ENCODE measurements at regions not wholly inside any gene's neighbourhood (a gene's known extent, or its start where the extent isn't known, plus 50 kb on each side); places are given as distances from the start of the nearest gene placed in this dataset.

DNA sequence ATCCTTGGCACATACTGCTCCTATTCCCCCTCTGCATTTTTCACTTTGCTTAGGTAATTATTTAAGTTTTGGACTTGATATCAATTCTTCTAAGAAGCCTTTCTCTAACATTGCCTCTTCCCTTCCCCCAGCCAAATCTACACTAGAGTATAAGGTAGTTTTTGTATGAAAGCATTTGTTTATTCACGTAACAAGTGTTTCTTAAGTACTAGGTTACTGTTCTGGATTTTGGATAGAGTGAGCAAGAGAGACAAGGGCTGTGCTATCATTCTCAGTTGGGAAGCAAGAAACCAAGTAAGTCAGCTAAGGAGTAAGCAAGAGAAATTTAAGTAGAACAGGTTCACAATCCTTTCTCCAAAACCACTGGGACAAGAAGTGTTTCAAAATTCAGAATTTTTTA, 55.9 kb upstream of the HHIP start:
- H3K9me3 ChIP-seq (ENCODE audit: control insufficient read depth, insufficient read depth, low read depth, low read length) = no peaks in the 10 kb centered on the region
- no peaks in the 10 kb centered on the region for H3K27me3 ChIP-seq (ENCODE audit: control insufficient read depth, insufficient read depth, low read length)
- H3K27ac ChIP-seq (ENCODE audit: low read length) = no peak overlapping the region
- POLR2A ChIA-PET = no interaction called here
- CTCF ChIA-PET = no interaction called here
- DNase-seq (ENCODE audit: low read depth, low spot score) (no peak), ATAC-seq (no peak)
- TF ChIP-seq, protein P1, sequence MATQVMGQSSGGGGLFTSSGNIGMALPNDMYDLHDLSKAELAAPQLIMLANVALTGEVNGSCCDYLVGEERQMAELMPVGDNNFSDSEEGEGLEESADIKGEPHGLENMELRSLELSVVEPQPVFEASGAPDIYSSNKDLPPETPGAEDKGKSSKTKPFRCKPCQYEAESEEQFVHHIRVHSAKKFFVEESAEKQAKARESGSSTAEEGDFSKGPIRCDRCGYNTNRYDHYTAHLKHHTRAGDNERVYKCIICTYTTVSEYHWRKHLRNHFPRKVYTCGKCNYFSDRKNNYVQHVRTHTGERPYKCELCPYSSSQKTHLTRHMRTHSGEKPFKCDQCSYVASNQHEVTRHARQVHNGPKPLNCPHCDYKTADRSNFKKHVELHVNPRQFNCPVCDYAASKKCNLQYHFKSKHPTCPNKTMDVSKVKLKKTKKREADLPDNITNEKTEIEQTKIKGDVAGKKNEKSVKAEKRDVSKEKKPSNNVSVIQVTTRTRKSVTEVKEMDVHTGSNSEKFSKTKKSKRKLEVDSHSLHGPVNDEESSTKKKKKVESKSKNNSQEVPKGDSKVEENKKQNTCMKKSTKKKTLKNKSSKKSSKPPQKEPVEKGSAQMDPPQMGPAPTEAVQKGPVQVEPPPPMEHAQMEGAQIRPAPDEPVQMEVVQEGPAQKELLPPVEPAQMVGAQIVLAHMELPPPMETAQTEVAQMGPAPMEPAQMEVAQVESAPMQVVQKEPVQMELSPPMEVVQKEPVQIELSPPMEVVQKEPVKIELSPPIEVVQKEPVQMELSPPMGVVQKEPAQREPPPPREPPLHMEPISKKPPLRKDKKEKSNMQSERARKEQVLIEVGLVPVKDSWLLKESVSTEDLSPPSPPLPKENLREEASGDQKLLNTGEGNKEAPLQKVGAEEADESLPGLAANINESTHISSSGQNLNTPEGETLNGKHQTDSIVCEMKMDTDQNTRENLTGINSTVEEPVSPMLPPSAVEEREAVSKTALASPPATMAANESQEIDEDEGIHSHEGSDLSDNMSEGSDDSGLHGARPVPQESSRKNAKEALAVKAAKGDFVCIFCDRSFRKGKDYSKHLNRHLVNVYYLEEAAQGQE (IDR thresholded peaks at IDR 0.05; ENCODE audit: insufficient read depth in 1 of 2, low read depth in 2 of 2, low read length in 1 of 2) = no peak
- no peak for TF ChIP-seq TCF7L2 (IDR thresholded peaks at IDR 0.05; ENCODE audit: low read depth, low read length)
- TF ChIP-seq POLR2AphosphoS5 (IDR thresholded peaks at IDR 0.05; ENCODE audit: low read depth, low read length) = no peak
- TF ChIP-seq, protein P2, sequence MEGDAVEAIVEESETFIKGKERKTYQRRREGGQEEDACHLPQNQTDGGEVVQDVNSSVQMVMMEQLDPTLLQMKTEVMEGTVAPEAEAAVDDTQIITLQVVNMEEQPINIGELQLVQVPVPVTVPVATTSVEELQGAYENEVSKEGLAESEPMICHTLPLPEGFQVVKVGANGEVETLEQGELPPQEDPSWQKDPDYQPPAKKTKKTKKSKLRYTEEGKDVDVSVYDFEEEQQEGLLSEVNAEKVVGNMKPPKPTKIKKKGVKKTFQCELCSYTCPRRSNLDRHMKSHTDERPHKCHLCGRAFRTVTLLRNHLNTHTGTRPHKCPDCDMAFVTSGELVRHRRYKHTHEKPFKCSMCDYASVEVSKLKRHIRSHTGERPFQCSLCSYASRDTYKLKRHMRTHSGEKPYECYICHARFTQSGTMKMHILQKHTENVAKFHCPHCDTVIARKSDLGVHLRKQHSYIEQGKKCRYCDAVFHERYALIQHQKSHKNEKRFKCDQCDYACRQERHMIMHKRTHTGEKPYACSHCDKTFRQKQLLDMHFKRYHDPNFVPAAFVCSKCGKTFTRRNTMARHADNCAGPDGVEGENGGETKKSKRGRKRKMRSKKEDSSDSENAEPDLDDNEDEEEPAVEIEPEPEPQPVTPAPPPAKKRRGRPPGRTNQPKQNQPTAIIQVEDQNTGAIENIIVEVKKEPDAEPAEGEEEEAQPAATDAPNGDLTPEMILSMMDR (IDR thresholded peaks at IDR 0.05) = no peak
- TF ChIP-seq SIN3A (IDR thresholded peaks at IDR 0.05; ENCODE audit: borderline replicate concordance, insufficient read depth, low read depth, low read length) = no peak
- no TSS peak for BruUV-seq (replicated peaks)
- no peaks in the 10 kb centered on the region for H3K36me3 ChIP-seq (ENCODE audit: control insufficient read depth, insufficient read depth, low read length)
- H3K4me3 ChIP-seq (ENCODE audit: low read depth in 2 of 2, low read length in 2 of 2) = no peak overlapping the region
- in situ Hi-C loops (cut with HindIII; ENCODE audit: low pct_unique_long_range_greater_than_20kb, low sequenced_read_pairs) = no loop called here
- intact Hi-C loops (cut with micrococcal nuclease; ENCODE audit: unreplicated experiment) = no loop called here
- no peaks in the 10 kb centered on the region for H3K4me1 ChIP-seq (ENCODE audit: control insufficient read depth, insufficient read depth, low read length)

DNA sequence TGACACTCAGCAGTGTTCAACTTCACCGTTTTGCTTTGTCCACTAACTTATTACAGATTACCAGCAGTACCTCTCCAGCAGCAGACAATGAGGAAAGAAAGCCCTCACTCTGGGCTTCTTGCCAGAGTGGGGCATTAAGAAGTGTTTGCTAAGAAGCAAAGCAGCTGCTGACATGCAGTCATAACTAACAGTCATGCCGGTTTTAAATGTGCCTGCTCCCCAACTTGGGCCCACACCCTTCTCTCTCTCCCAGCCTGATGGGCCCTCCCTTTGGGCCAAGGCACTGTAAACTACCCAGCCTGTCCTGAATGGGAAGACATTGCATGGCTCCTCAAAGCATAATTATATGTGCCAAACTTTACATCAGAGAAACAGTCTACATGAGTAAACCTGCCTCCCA, 54.6 kb upstream of the HHIP start:
- ChIA-PET POLR2A (no interaction called here), CTCF (no interaction called here)
- no peaks in the 10 kb centered on the region for H3K4me1 ChIP-seq (ENCODE audit: control insufficient read depth, insufficient read depth, low read length)
- no peak overlapping the region for H3K4me3 ChIP-seq (ENCODE audit: low read depth in 2 of 2, low read length in 2 of 2)
- DNase-seq (ENCODE audit: low read depth, low spot score) (no peak), ATAC-seq (no peak)
- BruUV-seq (replicated peaks) = no TSS peak
- TF ChIP-seq, protein P2 (IDR thresholded peaks at IDR 0.05) = no peak
- TF ChIP-seq, protein P1 (IDR thresholded peaks at IDR 0.05; ENCODE audit: insufficient read depth in 1 of 2, low read depth in 2 of 2, low read length in 1 of 2) = no peak
- TF ChIP-seq POLR2AphosphoS5 (IDR thresholded peaks at IDR 0.05; ENCODE audit: low read depth, low read length) (no peak), TCF7L2 (IDR thresholded peaks at IDR 0.05; ENCODE audit: low read depth, low read length) (no peak), SIN3A (IDR thresholded peaks at IDR 0.05; ENCODE audit: borderline replicate concordance, insufficient read depth, low read depth, low read length) (no peak)
- no peaks in the 10 kb centered on the region for H3K27me3 ChIP-seq (ENCODE audit: control insufficient read depth, insufficient read depth, low read length)
- no peaks in the 10 kb centered on the region for H3K36me3 ChIP-seq (ENCODE audit: control insufficient read depth, insufficient read depth, low read length)
- no peak overlapping the region for H3K27ac ChIP-seq (ENCODE audit: low read length)
- intact Hi-C loops (cut with micrococcal nuclease; ENCODE audit: unreplicated experiment) = no loop called here
- in situ Hi-C loops (cut with HindIII; ENCODE audit: low pct_unique_long_range_greater_than_20kb, low sequenced_read_pairs) = no loop called here
- no peaks in the 10 kb centered on the region for H3K9me3 ChIP-seq (ENCODE audit: control insufficient read depth, insufficient read depth, low read depth, low read length)
